ENCODE measurements at regions not wholly inside any gene's neighbourhood (a gene's known extent, or its start where the extent isn't known, plus 50 kb on each side); places are given as distances from the start of the nearest gene placed in this dataset.

GRCh38 chr1:55468142-55468795 is 253.1 kb upstream of the USP24 start:
- no peak overlapping the region for H3K27ac ChIP-seq
- no peak for TF ChIP-seq CTCF (IDR thresholded peaks at IDR 0.05)
- no peak for TF ChIP-seq ZFX (IDR thresholded peaks at IDR 0.05; ENCODE audit: borderline replicate concordance)

DNA sequence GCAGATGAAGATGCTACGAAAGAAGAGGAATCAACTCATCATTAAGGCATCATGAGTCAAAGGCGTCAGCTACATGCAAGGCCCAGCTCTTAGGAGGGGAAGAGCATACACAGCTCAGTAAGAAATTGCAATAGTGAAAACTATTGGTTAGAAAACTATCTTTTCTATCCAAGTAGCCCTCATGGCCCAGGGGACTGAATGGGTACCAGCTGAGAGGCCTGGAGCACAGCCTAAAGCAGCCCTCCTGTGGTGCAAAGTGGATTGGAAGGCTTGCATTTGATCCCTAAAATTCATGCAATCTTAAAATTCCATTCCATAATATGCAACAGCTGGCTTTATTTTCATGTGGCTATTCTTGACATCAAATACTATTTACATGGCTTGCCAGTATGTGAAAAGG is 251.8 kb upstream of the USP24 start:
- no peak overlapping the region for H3K27ac ChIP-seq
- TF ChIP-seq ZFX (IDR thresholded peaks at IDR 0.05; ENCODE audit: borderline replicate concordance) (no peak), CTCF (IDR thresholded peaks at IDR 0.05) (no peak)

GRCh38 chr1:55466373-55466772 is 251.2 kb upstream of the USP24 start:
- no peak overlapping the region for H3K27ac ChIP-seq

GRCh38 chr1:55464550-55464949 is 249.4 kb upstream of the USP24 start:
- TF ChIP-seq CTCF (IDR thresholded peaks at IDR 0.05) (no peak), ZFX (IDR thresholded peaks at IDR 0.05; ENCODE audit: borderline replicate concordance) (no peak)

More at GRCh38 chr1:55466373-55466772, 251.2 kb upstream of the USP24 start:
- TF ChIP-seq CTCF (IDR thresholded peaks at IDR 0.05) (no peak), ZFX (IDR thresholded peaks at IDR 0.05; ENCODE audit: borderline replicate concordance) (no peak)

DNA sequence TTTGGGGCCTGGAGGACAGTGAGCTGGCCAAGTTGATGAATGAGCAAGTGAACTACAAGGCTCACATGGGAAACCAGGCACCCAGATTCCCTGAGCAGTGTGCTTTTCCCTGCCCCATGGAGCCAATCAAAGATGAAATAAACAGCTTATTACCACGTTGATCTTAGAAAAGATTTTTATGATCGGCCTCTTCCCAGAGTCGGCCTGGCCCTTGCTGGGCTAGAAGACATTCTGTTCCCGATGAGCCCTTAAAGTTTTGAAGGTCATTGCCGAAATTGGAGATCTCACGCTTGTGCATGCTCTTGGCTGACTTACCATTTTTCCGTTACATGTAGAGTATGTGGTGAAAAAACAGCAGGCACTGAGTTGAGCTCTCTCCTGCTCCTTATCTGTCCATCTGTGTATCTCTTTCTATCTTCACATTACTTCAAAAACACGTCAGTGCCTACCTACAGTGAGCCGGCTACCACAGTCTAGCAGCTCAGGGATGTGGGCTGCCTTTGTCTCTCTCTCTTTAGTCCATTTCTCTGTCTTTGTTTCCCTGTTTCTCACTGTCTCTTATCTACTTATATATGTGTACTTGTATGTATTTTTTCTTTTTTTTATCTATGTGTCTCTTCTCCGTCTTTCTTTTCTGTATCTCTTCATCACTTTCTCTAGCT is 248.8 kb upstream of the USP24 start:
- H3K27ac ChIP-seq, result no peak overlapping the region

More at GRCh38 chr1:55464550-55464949, 249.4 kb upstream of the USP24 start:
- H3K27ac ChIP-seq, result no peak overlapping the region

DNA sequence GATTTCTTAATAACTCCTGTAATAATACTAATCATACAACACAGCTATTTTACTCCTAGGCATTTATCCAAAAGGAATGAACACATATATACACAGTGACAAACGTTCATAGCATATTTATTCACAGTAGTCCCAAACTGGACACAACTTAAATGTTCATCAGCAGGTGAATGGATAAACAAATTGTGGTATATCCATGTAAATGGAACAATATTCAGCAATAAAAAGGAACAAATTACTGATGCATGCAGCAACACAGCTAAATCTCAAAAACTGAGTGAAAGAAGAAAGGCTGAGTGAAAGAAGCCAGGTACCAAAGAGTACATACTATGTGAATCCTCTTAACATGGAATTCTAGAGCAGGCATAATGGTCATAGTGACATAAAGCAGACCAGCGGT is 242.7 kb upstream of the USP24 start:
- TF ChIP-seq ZFX (IDR thresholded peaks at IDR 0.05; ENCODE audit: borderline replicate concordance) (no peak), CTCF (IDR thresholded peaks at IDR 0.05) (no peak)
- no peak overlapping the region for H3K27ac ChIP-seq

More for the DNA sequence above, 248.8 kb upstream of the USP24 start:
- TF ChIP-seq ZFX (IDR thresholded peaks at IDR 0.05; ENCODE audit: borderline replicate concordance), result no peak
- no peak for TF ChIP-seq CTCF (IDR thresholded peaks at IDR 0.05)

DNA sequence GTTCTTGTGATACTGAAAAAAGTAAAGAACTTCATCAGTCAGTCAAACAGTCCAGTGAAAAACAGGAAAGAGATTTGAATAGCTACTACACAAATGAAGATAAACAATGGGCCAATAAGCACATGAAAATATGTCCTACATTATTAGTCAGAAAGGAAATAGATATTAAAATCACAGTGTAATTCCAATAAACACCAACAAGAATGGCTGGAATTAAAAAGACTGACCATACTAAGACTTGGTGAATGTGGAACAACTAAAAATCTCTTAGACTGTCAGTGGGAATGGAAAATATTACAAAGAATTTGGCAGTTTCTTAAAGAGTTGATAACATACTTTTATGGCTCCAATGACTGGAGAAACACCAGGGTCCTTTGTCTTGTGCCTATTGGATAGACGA is 241.8 kb upstream of the USP24 start:
- H3K27ac ChIP-seq, result no peak overlapping the region
- TF ChIP-seq CTCF (IDR thresholded peaks at IDR 0.05), result no peak
- no peak for TF ChIP-seq ZFX (IDR thresholded peaks at IDR 0.05; ENCODE audit: borderline replicate concordance)

Measured in 22Rv1 (cell line).